NCI-H82 (cell line): ENCODE measurements at regions not wholly inside any gene's neighbourhood (a gene's known extent, or its start where the extent isn't known, plus 50 kb on each side); places are given as distances from the start of the nearest gene placed in this dataset.

Experiments
- DNase-seq: peaks from one replicate; lab custom pipeline; 2025; lab: John Stamatoyannopoulos, UW

DNA sequence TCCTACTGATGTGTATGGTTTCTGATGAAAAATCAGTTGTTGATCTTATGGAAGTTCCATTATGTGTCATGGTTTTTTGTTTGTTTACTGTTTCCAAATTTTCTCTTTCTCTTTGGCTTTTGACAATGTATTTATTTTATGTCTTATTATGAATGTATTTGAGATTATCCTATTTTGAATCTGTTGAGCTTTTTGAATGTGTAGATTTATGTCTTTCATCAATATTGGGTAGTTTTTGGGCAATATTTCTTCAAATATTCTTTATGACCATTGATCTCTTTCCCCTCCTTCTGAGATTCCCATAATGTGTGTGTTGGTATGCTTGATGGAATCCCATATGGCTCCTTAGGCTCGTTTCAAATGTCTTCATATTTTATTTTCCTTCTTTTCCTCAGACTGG, 80.5 kb upstream of the FAM47C start:
- no peak for DNase-seq

DNA sequence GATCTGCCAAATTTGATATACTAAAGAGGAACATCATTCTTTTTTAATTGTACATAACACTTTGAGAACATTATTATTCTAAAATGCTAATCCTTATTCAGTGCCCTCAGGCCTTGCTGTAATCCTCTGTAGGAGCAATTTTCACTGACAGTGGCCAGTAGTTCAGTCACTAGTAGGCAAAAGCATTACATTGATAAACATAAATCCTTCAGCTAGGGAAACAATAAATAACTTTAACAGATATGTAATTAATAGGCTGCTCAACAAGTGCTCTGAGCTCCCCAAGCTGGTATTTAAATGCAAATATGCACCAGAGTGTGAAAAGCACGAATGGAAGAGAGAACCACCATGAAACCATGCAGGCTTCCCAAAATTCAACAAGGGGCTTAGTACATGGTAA, 77.7 kb upstream of the FAM47C start:
- no peak for DNase-seq

DNA sequence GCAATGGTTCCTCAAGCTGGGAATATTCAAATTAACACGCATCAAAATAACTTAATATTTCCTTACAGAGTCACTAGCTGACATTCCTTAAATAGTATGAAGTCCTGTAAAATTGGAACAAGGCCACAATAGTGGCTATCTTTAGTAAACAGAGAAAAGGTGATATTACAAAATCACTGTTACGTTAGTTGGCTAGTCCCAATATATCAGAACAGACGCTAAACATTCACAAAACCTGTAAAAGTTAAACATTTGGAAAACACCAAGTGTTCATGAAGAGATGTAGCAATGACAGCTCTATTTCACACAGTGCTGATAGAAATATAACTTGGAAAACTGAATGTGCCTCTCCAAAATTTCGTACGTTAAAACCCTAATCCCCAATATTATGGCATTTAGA, 61.0 kb upstream of the FAM47C start:
- DNase-seq: no peak

GRCh38 chrX:36950495-36951253, 57.5 kb upstream of the FAM47C start:
- DNase-seq: no peak

DNA sequence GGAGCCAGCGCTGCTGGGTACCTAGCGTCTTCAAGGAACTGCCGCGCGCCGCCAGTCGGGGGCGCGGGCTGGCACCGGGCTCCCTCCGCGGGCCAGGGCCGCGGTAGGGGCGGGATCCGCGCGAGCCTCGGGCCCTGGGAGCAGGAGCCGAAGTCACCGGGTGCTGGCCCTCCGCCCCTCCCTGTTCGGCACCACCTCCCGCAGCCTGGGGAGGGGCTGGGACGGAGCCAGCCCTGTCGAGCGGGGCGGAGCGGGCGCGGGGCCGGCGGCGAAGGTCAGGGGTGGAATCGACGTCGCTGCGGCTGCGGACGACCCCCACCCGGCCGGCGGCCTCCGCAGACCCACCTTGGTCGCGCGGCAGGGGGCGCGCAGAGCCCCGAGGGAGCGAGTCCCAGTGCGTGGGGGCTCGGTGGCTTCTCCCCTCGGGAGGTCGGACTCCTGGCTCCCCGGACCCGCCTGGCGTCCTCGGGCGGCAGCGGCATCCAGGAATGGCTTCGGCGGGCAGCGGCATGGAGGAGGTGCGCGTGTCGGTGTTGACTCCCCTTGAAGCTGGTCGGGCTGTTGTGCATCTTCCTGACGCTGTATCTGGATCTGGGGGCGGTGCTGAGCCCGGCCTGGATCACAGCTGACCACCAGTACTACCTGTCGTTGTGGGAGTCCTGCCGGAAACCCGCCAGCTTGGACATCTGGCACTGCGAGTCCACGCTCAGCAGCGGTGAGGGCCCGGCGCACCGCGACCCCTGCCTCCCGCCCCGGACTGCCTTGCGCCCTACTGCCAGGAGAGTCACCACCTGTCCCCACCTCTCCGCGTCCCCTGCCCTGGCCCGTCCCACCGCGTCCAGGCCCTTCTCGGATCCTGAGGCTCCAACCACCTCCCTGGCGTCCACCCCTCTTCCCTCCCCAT, 50.5 kb upstream of the FAM47C start:
- peak; percentile 66 for DNase-seq
